Spleen (tissue), 7 donors: ENCODE measurements at regions not wholly inside any gene's neighbourhood (a gene's known extent, or its start where the extent isn't known, plus 50 kb on each side); places are given as distances from the start of the nearest gene placed in this dataset.

ENCODE experiments used
- CTCF ChIP-seq, 11 experiments: fragments of 200-600 bp in 7 of 11; fragments of 450-650 bp in 4 of 11; sonication (generic) in 4 of 11; IDR thresholded peaks in 8 of 11; conservative IDR thresholded peaks in 3 of 11; 1 replicate in 7 of 11; 2 replicates in 4 of 11; pipeline versions ENCODE4 v1.4.0 to v1.8.0; 2016 to 2021; ENCODE audit warnings: antibody characterized with exemption in 11 of 11, inconsistent platforms in 4 of 11, mild to moderate bottlenecking in 1 of 11
- POLR2A ChIP-seq, 3 donors: fragments of 450-650 bp; IDR thresholded peaks; one replicate each; pipeline ENCODE4 v1.5.1; 2017; ENCODE audit warnings: antibody characterized with exemption in 3 of 3, mild to moderate bottlenecking in 1 of 3
- POLR2AphosphoS5 ChIP-seq, 3 donors: sonication (generic); formaldehyde crosslinking; IDR thresholded peaks; one replicate each; pipeline ENCODE4 v1.5.1; 2017; ENCODE audit warnings: antibody characterized with exemption in 3 of 3
- donor health status: DM: no; HTN: no; CAD: no; lungs with moderate emphysema.
- donor health status: DM: no; HTN: no; CAD: no.
- donor health status: DM: no; HTN: no; CAD: no.

GRCh38 chr1:201742955-201743805 lies 85.8 kb upstream of the IPO9 start:
- TF ChIP-seq CTCF (IDR thresholded peaks at IDR 0.05 in 8 of 11, conservative IDR thresholded peaks at IDR 0.05 in 3 of 11) = no peak
- no peak for TF ChIP-seq POLR2A (IDR thresholded peaks at IDR 0.05)
- TF ChIP-seq POLR2AphosphoS5 (IDR thresholded peaks at IDR 0.05) = no peak
